RWPE1 (cell line): ENCODE measurements at regions not wholly inside any gene's neighbourhood (a gene's known extent, or its start where the extent isn't known, plus 50 kb on each side); places are given as distances from the start of the nearest gene placed in this dataset.

Source experiments
- CTCF ChIA-PET: fragments of 350-600 bp; sonication (Branson Sonifier 250); formaldehyde crosslinking; extraction: SDS; loops from one replicate; lab custom pipeline; 2021; lab: Yijun Ruan, JAX
- POLR2A ChIA-PET: fragments of 400-600 bp; formaldehyde crosslinking; extraction: SDS; loops from one replicate; lab custom pipeline; 2020; ENCODE audit warnings: antibody characterized with exemption; ENCODE audit not compliant: low non-redundant PET; lab: Yijun Ruan, JAX
- DNase-seq: peaks from one replicate; pipeline ENCODE4 v3.0.0; 2012; ENCODE audit warnings: low spot score
- H3K27ac ChIP-seq: fragments of 450-650 bp; 2 replicates; pipeline ENCODE4 v1.5.1; 2017
- CTCF ChIP-seq: fragments of 450-650 bp; conservative IDR thresholded peaks from 2 replicates; pipeline ENCODE4 v1.5.1; 2017; ENCODE audit warnings: low read depth, mild to moderate bottlenecking

GRCh38 chr20:11092151-11092550 lies 418.4 kb upstream of the JAG1 start:
- ChIA-PET POLR2A (no interaction called here), CTCF (interaction anchor here (0.7 kb wide), 1 partner anchor 147 kb away, joined by 3 read pairs; no protein-coding TSS in a partner anchor)
- TF ChIP-seq CTCF = no peak
- DNase-seq = no peak
- H3K27ac ChIP-seq = no peak overlapping the region

- ChIA-PET POLR2A (no interaction called here), CTCF (no interaction called here)
- H3K27ac ChIP-seq = no peak overlapping the region
- DNase-seq = no peak
- TF ChIP-seq CTCF = no peak
These were observed 420.4 kb upstream of the JAG1 start for GRCh38 chr20:11094196-11094595.

GRCh38 chr20:11094711-11095110 lies 420.9 kb upstream of the JAG1 start:
- no peak for TF ChIP-seq CTCF
- no peak for DNase-seq
- H3K27ac ChIP-seq = no peak overlapping the region
- ChIA-PET POLR2A (no interaction called here), CTCF (interaction anchor here (0.6 kb wide), 1 partner anchor 237 kb away, joined by 3 read pairs; no protein-coding TSS in a partner anchor)

GRCh38 chr20:11098888-11099287 lies 425.1 kb upstream of the JAG1 start:
- no peak for TF ChIP-seq CTCF
- CTCF ChIA-PET = no interaction called here
- no peak for DNase-seq
- H3K27ac ChIP-seq = no peak overlapping the region
- POLR2A ChIA-PET = no interaction called here

GRCh38 chr20:11101243-11101642 lies 427.4 kb upstream of the JAG1 start:
- CTCF ChIA-PET = interaction anchor here (0.6 kb wide), 1 partner anchor 64 kb away, joined by 3 read pairs; no protein-coding TSS in a partner anchor
- H3K27ac ChIP-seq = no peak overlapping the region
- DNase-seq = no peak
- POLR2A ChIA-PET = no interaction called here
- TF ChIP-seq CTCF = no peak

- ChIA-PET CTCF (interaction anchor here (0.6 kb wide), 1 partner anchor 65 kb away, joined by 3 read pairs; no protein-coding TSS in a partner anchor), POLR2A (no interaction called here)
- H3K27ac ChIP-seq = no peak overlapping the region
- DNase-seq = no peak
- TF ChIP-seq CTCF = no peak
These were observed 427.9 kb upstream of the JAG1 start for GRCh38 chr20:11101696-11102095.
